ENCODE measurements at regions not wholly inside any gene's neighbourhood (a gene's known extent, or its start where the extent isn't known, plus 50 kb on each side); places are given as distances from the start of the nearest gene placed in this dataset.

DNA sequence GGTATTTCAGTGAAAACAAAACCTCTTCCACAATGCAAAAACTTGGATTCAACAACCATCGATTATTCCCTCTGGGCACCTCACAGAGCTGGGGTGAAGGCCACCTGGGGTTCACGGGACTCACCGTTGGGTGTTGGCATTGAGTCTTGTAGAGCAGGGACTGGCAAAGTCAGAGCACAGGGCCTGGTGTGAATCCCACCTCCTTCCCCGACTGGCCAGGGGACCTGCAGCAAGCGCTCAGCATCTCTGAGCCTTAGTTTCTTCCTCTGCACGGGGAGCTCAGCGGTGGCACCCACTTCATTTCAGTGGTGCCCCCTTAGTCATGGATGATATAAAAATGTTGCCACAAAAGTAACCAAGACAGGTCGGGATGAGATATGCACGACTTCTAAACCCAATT is 100.4 kb downstream of the METRNL start:
- POLR2A ChIA-PET, result interaction anchor here (0.5 kb wide), 1 partner anchor 23 kb away, joined by 4 read pairs; no protein-coding TSS in a partner anchor
- no peak overlapping the region for H3K4me3 ChIP-seq (ENCODE audit: low read depth, low read length, poor library complexity, severe bottlenecking)
- no peak overlapping the region for H3K27ac ChIP-seq (ENCODE audit: low read depth, low read length, poor library complexity, severe bottlenecking)
- CTCF ChIA-PET (ENCODE audit: unreplicated experiment), result interaction anchor here (1.1 kb wide), 1 partner anchor 13 kb away, joined by 3 read pairs; no protein-coding TSS in a partner anchor
- DNase-seq (ENCODE audit: low spot score), result no peak
- H3K4me2 ChIP-seq (ENCODE audit: low read length), result no peak overlapping the region
- H3K9me3 ChIP-seq (ENCODE audit: low read length), result no peaks in the 10 kb centered on the region
- no peaks in the 10 kb centered on the region for H3K79me2 ChIP-seq (ENCODE audit: insufficient read depth, low read depth, low read length)
- intact Hi-C loops (cut with micrococcal nuclease; ENCODE audit: unreplicated experiment), result no loop called here
- TF ChIP-seq EZH2phosphoT487 (IDR thresholded peaks at IDR 0.05; ENCODE audit: borderline replicate concordance, low read depth, low read length), result no peak
- TF ChIP-seq, protein P1, sequence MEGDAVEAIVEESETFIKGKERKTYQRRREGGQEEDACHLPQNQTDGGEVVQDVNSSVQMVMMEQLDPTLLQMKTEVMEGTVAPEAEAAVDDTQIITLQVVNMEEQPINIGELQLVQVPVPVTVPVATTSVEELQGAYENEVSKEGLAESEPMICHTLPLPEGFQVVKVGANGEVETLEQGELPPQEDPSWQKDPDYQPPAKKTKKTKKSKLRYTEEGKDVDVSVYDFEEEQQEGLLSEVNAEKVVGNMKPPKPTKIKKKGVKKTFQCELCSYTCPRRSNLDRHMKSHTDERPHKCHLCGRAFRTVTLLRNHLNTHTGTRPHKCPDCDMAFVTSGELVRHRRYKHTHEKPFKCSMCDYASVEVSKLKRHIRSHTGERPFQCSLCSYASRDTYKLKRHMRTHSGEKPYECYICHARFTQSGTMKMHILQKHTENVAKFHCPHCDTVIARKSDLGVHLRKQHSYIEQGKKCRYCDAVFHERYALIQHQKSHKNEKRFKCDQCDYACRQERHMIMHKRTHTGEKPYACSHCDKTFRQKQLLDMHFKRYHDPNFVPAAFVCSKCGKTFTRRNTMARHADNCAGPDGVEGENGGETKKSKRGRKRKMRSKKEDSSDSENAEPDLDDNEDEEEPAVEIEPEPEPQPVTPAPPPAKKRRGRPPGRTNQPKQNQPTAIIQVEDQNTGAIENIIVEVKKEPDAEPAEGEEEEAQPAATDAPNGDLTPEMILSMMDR (conservative IDR thresholded peaks at IDR 0.05; ENCODE audit: low read length), result no peak
- H3K36me3 ChIP-seq (ENCODE audit: insufficient read depth, low read length), result no peaks in the 10 kb centered on the region
- no peak overlapping the region for H2AFZ ChIP-seq (ENCODE audit: low read length)
- no peaks in the 10 kb centered on the region for H3K9me2 ChIP-seq (ENCODE audit: insufficient read depth, low read length)
- BruUV-seq (replicated peaks), result no TSS peak
- peaks cover 12% of the 10 kb centered on the region for H3K4me1 ChIP-seq (ENCODE audit: insufficient read depth, low read length, poor library complexity, severe bottlenecking)
- H4K20me1 ChIP-seq (ENCODE audit: insufficient read depth, low read length), result no peaks in the 10 kb centered on the region

DNA sequence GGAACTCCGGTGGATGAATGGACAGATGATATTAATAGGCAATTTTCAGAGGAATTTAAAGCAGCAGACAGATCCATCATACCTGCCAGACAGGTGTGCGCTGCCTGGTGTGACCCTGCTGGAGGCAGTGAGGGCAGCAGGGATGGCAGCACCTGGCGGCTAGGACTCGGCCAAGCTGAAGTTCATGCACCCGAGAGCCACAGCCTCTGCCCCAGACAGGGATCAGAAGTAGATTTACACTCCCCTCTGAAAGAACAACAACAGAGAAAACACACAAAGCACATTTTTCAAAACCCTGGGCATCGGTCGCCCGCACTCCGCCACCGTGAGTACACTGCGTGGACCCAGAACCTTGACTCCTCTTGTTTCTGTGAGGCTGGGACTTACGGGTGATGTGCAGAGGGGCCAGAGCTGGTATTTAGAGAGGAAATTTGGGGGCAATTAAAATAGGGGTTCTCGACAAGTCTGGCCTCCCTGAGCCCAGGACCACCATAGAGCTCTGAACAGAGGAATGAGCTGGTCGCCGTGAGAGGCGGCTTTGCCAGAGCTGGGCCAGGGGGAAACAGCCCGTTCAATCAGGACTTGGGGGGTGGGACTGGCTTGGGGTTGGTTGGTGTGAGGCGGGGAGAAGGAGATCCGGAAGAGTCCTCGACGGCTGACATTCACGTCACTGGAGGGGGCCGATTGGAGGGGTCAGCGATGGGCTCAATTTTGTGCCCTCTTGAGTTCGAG is 101.0 kb downstream of the METRNL start:
- Histone ChIP-seq H3K4me2 (ENCODE audit: low read length) (no peak overlapping the region), H3K9me3 (ENCODE audit: low read length) (no peaks in the 10 kb centered on the region), H3K79me2 (ENCODE audit: insufficient read depth, low read depth, low read length) (no peaks in the 10 kb centered on the region), H3K9me2 (ENCODE audit: insufficient read depth, low read length) (no peaks in the 10 kb centered on the region), H3K27ac (ENCODE audit: low read depth, low read length, poor library complexity, severe bottlenecking) (no peak overlapping the region), H2AFZ (ENCODE audit: low read length) (no peak overlapping the region), H3K4me3 (ENCODE audit: low read depth, low read length, poor library complexity, severe bottlenecking) (no peak overlapping the region), H3K36me3 (ENCODE audit: insufficient read depth, low read length) (no peaks in the 10 kb centered on the region), H3K4me1 (ENCODE audit: insufficient read depth, low read length, poor library complexity, severe bottlenecking) (peaks cover 6% of the 10 kb centered on the region), H4K20me1 (ENCODE audit: insufficient read depth, low read length) (no peaks in the 10 kb centered on the region)
- ChIA-PET POLR2A (interaction anchor here (0.5 to 1.1 kb wide), 2 partner anchors 13 to 217 kb away, joined by 3 to 4 read pairs; no protein-coding TSS in a partner anchor), CTCF (ENCODE audit: unreplicated experiment) (no interaction called here)
- no peak for DNase-seq (ENCODE audit: low spot score)
- intact Hi-C loops (cut with micrococcal nuclease; ENCODE audit: unreplicated experiment), result no loop called here
- no peak for TF ChIP-seq EZH2phosphoT487 (IDR thresholded peaks at IDR 0.05; ENCODE audit: borderline replicate concordance, low read depth, low read length)
- TF ChIP-seq, protein P1 (conservative IDR thresholded peaks at IDR 0.05; ENCODE audit: low read length), result no peak
- BruUV-seq (replicated peaks), result no TSS peak

DNA sequence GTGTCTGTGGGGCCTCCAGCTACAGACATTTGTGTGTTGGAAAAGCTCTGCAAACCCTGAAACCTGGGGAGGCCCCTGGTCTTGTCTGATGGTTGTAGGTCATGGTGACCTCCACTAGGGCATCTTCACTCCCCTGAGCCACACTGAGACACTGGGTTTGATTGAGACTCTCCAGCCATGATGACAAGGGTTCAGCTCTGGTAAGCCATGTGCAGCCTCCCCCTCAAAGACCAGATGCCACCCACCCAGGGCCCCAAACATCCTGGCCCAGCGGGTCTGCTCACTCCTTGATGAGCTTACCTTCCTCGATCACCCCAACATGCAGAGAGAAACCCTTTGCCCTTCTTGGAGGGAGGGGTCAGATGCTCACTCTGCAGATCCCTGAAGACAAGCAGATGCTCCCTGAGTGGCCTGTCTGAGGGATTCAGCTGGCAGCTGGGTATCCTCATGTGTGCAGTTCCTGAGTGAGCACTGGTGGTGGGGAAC is 101.6 kb downstream of the METRNL start:
- ChIA-PET CTCF (ENCODE audit: unreplicated experiment) (interaction anchor here (0.6 kb wide), 1 partner anchor 9 kb away, joined by 3 read pairs; no protein-coding TSS in a partner anchor), POLR2A (interaction anchor here (0.5 to 1.1 kb wide), 2 partner anchors 12 to 217 kb away, joined by 3 to 4 read pairs; no protein-coding TSS in a partner anchor)
- H3K9me2 ChIP-seq (ENCODE audit: insufficient read depth, low read length), result no peaks in the 10 kb centered on the region
- H2AFZ ChIP-seq (ENCODE audit: low read length), result no peak overlapping the region
- H4K20me1 ChIP-seq (ENCODE audit: insufficient read depth, low read length), result no peaks in the 10 kb centered on the region
- BruUV-seq (replicated peaks), result no TSS peak
- TF ChIP-seq EZH2phosphoT487 (IDR thresholded peaks at IDR 0.05; ENCODE audit: borderline replicate concordance, low read depth, low read length), result no peak
- TF ChIP-seq, protein P1 (conservative IDR thresholded peaks at IDR 0.05; ENCODE audit: low read length), result 0 out of 2 replicates have a peak, but pooled peaks have one; percentile 36
- H3K4me3 ChIP-seq (ENCODE audit: low read depth, low read length, poor library complexity, severe bottlenecking), result no peak overlapping the region
- no peaks in the 10 kb centered on the region for H3K4me1 ChIP-seq (ENCODE audit: insufficient read depth, low read length, poor library complexity, severe bottlenecking)
- no peaks in the 10 kb centered on the region for H3K36me3 ChIP-seq (ENCODE audit: insufficient read depth, low read length)
- H3K9me3 ChIP-seq (ENCODE audit: low read length), result no peaks in the 10 kb centered on the region
- no peak overlapping the region for H3K27ac ChIP-seq (ENCODE audit: low read depth, low read length, poor library complexity, severe bottlenecking)
- H3K4me2 ChIP-seq (ENCODE audit: low read length), result no peak overlapping the region
- no peaks in the 10 kb centered on the region for H3K79me2 ChIP-seq (ENCODE audit: insufficient read depth, low read depth, low read length)
- peak; percentile 35 for DNase-seq (ENCODE audit: low spot score)
- intact Hi-C loops (cut with micrococcal nuclease; ENCODE audit: unreplicated experiment), result no loop called here

Data from OCI-LY7 (cell line).